ENCODE measurements at regions not wholly inside any gene's neighbourhood (a gene's known extent, or its start where the extent isn't known, plus 50 kb on each side); places are given as distances from the start of the nearest gene placed in this dataset.

GRCh38 chr14:37932481-37932880 lies 275.2 kb upstream of the SSTR1 start:
- TF ChIP-seq POLR2AphosphoS5 (IDR thresholded peaks at IDR 0.05) (no peak), CTCF (IDR thresholded peaks at IDR 0.05) (no peak)
